ENCODE measurements at regions not wholly inside any gene's neighbourhood (a gene's known extent, or its start where the extent isn't known, plus 50 kb on each side); places are given as distances from the start of the nearest gene placed in this dataset.

DNA sequence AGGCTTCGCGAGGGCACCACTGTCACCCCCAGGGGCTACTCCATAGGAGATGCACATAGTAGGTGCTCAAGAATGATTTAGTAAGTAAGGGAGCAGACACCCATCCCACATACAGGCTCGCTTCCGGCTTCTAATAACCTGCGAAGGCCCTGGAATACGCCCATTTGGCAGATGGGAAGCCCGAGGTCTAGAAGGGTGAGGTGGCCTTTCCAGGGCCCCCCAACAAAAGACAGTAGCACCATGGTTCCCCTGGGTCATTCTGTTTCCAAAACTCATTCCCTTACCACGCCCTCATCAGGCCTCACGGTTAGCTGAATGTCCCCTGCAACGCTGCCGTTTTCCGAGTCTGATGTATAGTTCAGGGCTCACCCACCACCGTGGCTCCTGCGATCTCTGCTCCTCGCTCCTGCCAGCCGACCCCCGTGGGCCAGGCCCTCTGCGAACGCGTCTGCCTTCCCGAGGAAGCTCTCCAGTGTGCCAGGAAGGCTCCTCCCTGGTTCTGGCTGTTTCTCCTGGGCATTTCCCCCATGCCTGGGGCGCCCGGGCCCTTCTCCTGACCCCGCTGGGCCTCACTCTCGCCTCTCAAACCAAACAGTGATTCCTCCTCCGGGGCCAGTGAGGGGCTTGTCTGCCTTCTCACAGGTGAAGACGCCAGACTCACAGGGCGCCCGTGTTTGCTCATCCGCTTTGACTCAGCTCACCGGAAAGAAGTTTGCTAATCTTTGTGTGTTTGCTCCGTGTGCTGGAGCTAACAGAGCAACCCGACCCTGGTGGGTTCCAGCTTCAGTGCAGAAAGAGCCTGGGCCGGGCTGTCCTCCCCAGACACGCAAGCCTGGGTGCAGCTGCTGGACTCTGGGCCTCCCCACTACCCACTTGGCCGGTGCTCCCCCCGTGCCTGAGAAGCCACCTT, 86.6 kb downstream of the RTL6 start:
- SMC1A ChIA-PET (ENCODE audit: uncharacterized antibody, unreplicated experiment), result no interaction called here
- ATAC-seq (no peak), DNase-seq (ENCODE audit: low read depth, low spot score) (no peak)

More for the DNA sequence above, 86.6 kb downstream of the RTL6 start:
- CTCF ChIA-PET, result no interaction called here
- no peak overlapping the region for H3K4me2 ChIP-seq (ENCODE audit: control insufficient read depth, insufficient read depth)
- H2AFZ ChIP-seq (ENCODE audit: control insufficient read depth, low read depth, low read length), result no peak overlapping the region
- in situ Hi-C loops (cut with MboI), result no loop called here
- TF ChIP-seq BCLAF1 (IDR thresholded peaks at IDR 0.05), result no peak
- TF ChIP-seq ZSCAN29 (IDR thresholded peaks at IDR 0.05), result no peak
- no peak for TF ChIP-seq ESRRA (IDR thresholded peaks at IDR 0.05; ENCODE audit: low read length)
- TF ChIP-seq, protein P1, sequence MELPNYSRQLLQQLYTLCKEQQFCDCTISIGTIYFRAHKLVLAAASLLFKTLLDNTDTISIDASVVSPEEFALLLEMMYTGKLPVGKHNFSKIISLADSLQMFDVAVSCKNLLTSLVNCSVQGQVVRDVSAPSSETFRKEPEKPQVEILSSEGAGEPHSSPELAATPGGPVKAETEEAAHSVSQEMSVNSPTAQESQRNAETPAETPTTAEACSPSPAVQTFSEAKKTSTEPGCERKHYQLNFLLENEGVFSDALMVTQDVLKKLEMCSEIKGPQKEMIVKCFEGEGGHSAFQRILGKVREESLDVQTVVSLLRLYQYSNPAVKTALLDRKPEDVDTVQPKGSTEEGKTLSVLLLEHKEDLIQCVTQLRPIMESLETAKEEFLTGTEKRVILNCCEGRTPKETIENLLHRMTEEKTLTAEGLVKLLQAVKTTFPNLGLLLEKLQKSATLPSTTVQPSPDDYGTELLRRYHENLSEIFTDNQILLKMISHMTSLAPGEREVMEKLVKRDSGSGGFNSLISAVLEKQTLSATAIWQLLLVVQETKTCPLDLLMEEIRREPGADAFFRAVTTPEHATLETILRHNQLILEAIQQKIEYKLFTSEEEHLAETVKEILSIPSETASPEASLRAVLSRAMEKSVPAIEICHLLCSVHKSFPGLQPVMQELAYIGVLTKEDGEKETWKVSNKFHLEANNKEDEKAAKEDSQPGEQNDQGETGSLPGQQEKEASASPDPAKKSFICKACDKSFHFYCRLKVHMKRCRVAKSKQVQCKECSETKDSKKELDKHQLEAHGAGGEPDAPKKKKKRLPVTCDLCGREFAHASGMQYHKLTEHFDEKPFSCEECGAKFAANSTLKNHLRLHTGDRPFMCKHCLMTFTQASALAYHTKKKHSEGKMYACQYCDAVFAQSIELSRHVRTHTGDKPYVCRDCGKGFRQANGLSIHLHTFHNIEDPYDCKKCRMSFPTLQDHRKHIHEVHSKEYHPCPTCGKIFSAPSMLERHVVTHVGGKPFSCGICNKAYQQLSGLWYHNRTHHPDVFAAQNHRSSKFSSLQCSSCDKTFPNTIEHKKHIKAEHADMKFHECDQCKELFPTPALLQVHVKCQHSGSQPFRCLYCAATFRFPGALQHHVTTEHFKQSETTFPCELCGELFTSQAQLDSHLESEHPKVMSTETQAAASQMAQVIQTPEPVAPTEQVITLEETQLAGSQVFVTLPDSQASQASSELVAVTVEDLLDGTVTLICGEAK (IDR thresholded peaks at IDR 0.05; ENCODE audit: borderline replicate concordance), result no peak
- no peak for TF ChIP-seq BACH1 (IDR thresholded peaks at IDR 0.05; ENCODE audit: borderline replicate concordance)
- no peak for TF ChIP-seq CHD1 (IDR thresholded peaks at IDR 0.05; ENCODE audit: low read depth, low read length)
- TF ChIP-seq RB1 (IDR thresholded peaks at IDR 0.05; ENCODE audit: borderline replicate concordance), result no peak
- no peak for TF ChIP-seq ZNF622 (IDR thresholded peaks at IDR 0.05)
- no TSS peak for BruUV-seq (replicated peaks)
- peaks cover 2% of the 10 kb centered on the region; the same call in 2 of the 3 replicates for H3K9me3 ChIP-seq (replicated peaks; ENCODE audit: control insufficient read depth, insufficient read depth, low read length)
- no peak overlapping the region for H3K27ac ChIP-seq (ENCODE audit: control insufficient read depth, insufficient read depth)
- no peaks in the 10 kb centered on the region for H4K20me1 ChIP-seq (ENCODE audit: control insufficient read depth, insufficient read depth)
- H3K4me3 ChIP-seq, result no peak overlapping the region
- POLR2A ChIA-PET, result interaction anchor here (0.5 kb wide), 1 partner anchor 154 kb away, joined by 6 read pairs; no protein-coding TSS in a partner anchor
- H3K79me2 ChIP-seq (ENCODE audit: control insufficient read depth, insufficient read depth, low read length), result no peaks in the 10 kb centered on the region
- RAD21 ChIA-PET (ENCODE audit: unreplicated experiment), result no interaction called here
- 35% methylated on average over 37 of the region's 37 CpGs for WGBS (ENCODE audit: insufficient coverage, insufficient replicate concordance, low lambda C conversion rate, missing lambda C conversion rate)
- no peaks in the 10 kb centered on the region for H3K36me3 ChIP-seq (ENCODE audit: control insufficient read depth in 2 of 2, insufficient read depth in 2 of 2, low read length in 1 of 2)
- intact Hi-C loops (cut with micrococcal nuclease; ENCODE audit: unreplicated experiment), result no loop called here
- no peak for FAIRE-seq
- H3K9ac ChIP-seq (ENCODE audit: control insufficient read depth, insufficient read depth, low read length), result no peak overlapping the region
- no peaks in the 10 kb centered on the region for H3K4me1 ChIP-seq (ENCODE audit: control insufficient read depth, insufficient read depth, low read length)
- H3K27me3 ChIP-seq (replicated peaks in 1 of 2; ENCODE audit: control insufficient read depth in 2 of 2, insufficient read depth in 2 of 2, low read length in 1 of 2), result no peaks in the 10 kb centered on the region; a peak in 1 of 4 replicates

All from GM12878 (cell line).